ENCODE measurements at regions not wholly inside any gene's neighbourhood (a gene's known extent, or its start where the extent isn't known, plus 50 kb on each side); places are given as distances from the start of the nearest gene placed in this dataset.

DNA sequence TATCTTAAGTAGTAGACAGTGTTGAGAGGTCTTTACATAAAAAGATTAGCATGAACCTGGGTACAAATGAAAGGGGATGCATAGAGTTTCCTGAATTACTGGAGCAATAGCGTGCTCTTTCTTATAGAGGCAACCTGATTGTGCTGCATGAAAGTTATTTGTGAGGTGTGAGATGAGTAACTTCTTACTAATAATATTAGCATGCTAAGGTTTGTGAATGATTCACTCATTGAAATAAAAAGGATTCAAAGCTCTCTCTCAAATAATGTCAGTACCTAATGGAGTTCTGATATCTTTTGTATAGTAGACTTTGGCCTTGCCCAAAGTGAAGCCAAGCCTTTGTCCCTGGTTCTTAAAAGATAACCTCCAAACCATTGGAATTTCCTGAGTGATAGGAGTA, 131.0 kb upstream of the CXXC4 start:
- no peak for TF ChIP-seq POLR2AphosphoS5 (IDR thresholded peaks at IDR 0.05)
- TF ChIP-seq EP300 (IDR thresholded peaks at IDR 0.05), result no peak
- TF ChIP-seq CTCF (IDR thresholded peaks at IDR 0.05), result no peak
- Histone ChIP-seq H3K4me3 (no peak overlapping the region), H3K4me1 (peaks cover 0 to 5% (median 0%) of the 10 kb centered on the region in 3 donors), H3K27ac (no peak overlapping the region), H3K36me3 (no peaks in the 10 kb centered on the region), H3K27me3 (no peaks in the 10 kb centered on the region), H3K9me3 (no peaks in the 10 kb centered on the region)
- WGBS, 2 donors (ENCODE audit: low coverage in 1 of 2), result 75 to 95% methylated on average over 1 of the region's 1 CpG
- no peak for ATAC-seq

DNA sequence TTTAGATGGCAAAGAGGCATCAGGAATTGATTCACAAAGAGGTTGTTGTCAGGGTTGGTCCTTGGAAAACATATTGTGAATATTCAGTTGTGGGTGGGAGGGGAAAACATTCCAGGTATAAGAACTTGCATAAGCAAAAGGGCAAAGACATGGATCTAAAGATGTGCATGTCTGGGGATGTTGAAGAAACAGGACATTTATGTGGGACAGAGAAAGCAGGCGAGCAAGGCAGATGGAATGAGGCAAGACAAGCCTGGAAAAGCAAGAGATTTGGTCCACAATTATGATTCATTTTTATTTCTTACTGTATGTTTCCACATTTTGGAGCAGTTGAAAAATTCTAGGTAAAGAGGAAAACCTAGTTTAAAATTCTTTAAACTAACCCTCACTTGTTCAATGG, 134.9 kb upstream of the CXXC4 start:
- no peak overlapping the region for H3K27ac ChIP-seq
- no peaks in the 10 kb centered on the region for H3K27me3 ChIP-seq
- H3K36me3 ChIP-seq, result no peaks in the 10 kb centered on the region
- WGBS, 2 donors (ENCODE audit: low coverage in 1 of 2), result 78 to 92% methylated on average over 1 of the region's 1 CpG
- no peaks in the 10 kb centered on the region for H3K9me3 ChIP-seq
- H3K4me1 ChIP-seq, result peaks cover 0 to 9% (median 0%) of the 10 kb centered on the region in 3 donors
- no peak for ATAC-seq
- no peak overlapping the region for H3K4me3 ChIP-seq
- TF ChIP-seq EP300 (IDR thresholded peaks at IDR 0.05), result no peak
- TF ChIP-seq POLR2AphosphoS5 (IDR thresholded peaks at IDR 0.05), result no peak
- no peak for TF ChIP-seq POLR2A (IDR thresholded peaks at IDR 0.05)
- no peak for TF ChIP-seq CTCF (IDR thresholded peaks at IDR 0.05)

DNA sequence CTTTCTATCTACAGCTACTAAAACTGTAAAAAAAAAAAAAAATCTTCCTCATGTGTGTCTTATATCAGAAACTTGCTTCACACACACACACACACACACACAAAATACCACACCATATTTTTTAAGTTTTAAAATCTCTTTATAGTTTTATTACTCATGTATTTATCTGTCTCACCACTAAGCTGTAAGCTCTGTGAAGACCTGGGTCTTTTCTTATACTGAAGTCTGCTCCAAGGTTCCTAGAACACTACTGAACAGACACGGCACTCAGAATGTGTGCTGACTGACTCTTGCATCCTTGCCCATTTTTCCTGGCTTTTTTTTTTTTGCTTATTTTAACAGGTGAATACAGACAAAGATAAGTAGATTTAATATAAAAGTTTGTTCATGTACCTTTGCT, 135.6 kb upstream of the CXXC4 start:
- no peak overlapping the region for H3K4me3 ChIP-seq
- H3K27ac ChIP-seq, result no peak overlapping the region
- H3K36me3 ChIP-seq, result no peaks in the 10 kb centered on the region
- TF ChIP-seq POLR2A (IDR thresholded peaks at IDR 0.05), result no peak
- no peak for TF ChIP-seq POLR2AphosphoS5 (IDR thresholded peaks at IDR 0.05)
- TF ChIP-seq EP300 (IDR thresholded peaks at IDR 0.05), result no peak
- TF ChIP-seq CTCF (IDR thresholded peaks at IDR 0.05), result no peak
- peaks cover 0 to 9% (median 0%) of the 10 kb centered on the region in 3 donors for H3K4me1 ChIP-seq
- ATAC-seq, result no peak
- WGBS, 2 donors (ENCODE audit: low coverage in 1 of 2), result 29 to 50% methylated on average over 1 of the region's 1 CpG
- no peaks in the 10 kb centered on the region for H3K27me3 ChIP-seq
- H3K9me3 ChIP-seq, result no peaks in the 10 kb centered on the region

GRCh38 chr4:104631000-104631399, 136.3 kb upstream of the CXXC4 start:
- ATAC-seq, result no peak
- no peaks in the 10 kb centered on the region for H3K36me3 ChIP-seq
- H3K4me3 ChIP-seq, result no peak overlapping the region
- TF ChIP-seq POLR2A (IDR thresholded peaks at IDR 0.05) (no peak), POLR2AphosphoS5 (IDR thresholded peaks at IDR 0.05) (no peak), CTCF (IDR thresholded peaks at IDR 0.05) (no peak), EP300 (IDR thresholded peaks at IDR 0.05) (no peak)
- no peaks in the 10 kb centered on the region for H3K27me3 ChIP-seq
- no peak overlapping the region for H3K27ac ChIP-seq
- peaks cover 0 to 9% (median 0%) of the 10 kb centered on the region in 3 donors for H3K4me1 ChIP-seq
- 82 to 91% methylated on average over 1 of the region's 1 CpG for WGBS, 2 donors (ENCODE audit: low coverage in 1 of 2)
- no peaks in the 10 kb centered on the region for H3K9me3 ChIP-seq

GRCh38 chr4:104641418-104641817, 146.7 kb upstream of the CXXC4 start:
- 29 to 61% methylated on average over 2 of the region's 3 CpGs for WGBS, 2 donors (ENCODE audit: low coverage in 1 of 2)
- ATAC-seq, result no peak
- no peak overlapping the region for H3K4me3 ChIP-seq
- no peaks in the 10 kb centered on the region for H3K36me3 ChIP-seq
- no peaks in the 10 kb centered on the region for H3K27me3 ChIP-seq
- no peak for TF ChIP-seq POLR2AphosphoS5 (IDR thresholded peaks at IDR 0.05)
- no peak for TF ChIP-seq POLR2A (IDR thresholded peaks at IDR 0.05)
- TF ChIP-seq CTCF (IDR thresholded peaks at IDR 0.05), result no peak
- no peak for TF ChIP-seq EP300 (IDR thresholded peaks at IDR 0.05)
- H3K9me3 ChIP-seq, result no peaks in the 10 kb centered on the region
- no peak overlapping the region for H3K27ac ChIP-seq
- no peaks in the 10 kb centered on the region for H3K4me1 ChIP-seq
